HG03139 (cell line): ENCODE measurements at regions not wholly inside any gene's neighbourhood (a gene's known extent, or its start where the extent isn't known, plus 50 kb on each side); places are given as distances from the start of the nearest gene placed in this dataset.
"Not testable (repeated sequence)": the region's sequence is repeated elsewhere in the genome, so short reads cannot be mapped to it uniquely, and the experiment has no call there.

Experiments
- ATAC-seq: cut with Tn5 transposase; IDR thresholded peaks from one replicate; pipeline ENCODE4 v1.9.1; 2021; ENCODE audit not compliant: unreplicated experiment

DNA sequence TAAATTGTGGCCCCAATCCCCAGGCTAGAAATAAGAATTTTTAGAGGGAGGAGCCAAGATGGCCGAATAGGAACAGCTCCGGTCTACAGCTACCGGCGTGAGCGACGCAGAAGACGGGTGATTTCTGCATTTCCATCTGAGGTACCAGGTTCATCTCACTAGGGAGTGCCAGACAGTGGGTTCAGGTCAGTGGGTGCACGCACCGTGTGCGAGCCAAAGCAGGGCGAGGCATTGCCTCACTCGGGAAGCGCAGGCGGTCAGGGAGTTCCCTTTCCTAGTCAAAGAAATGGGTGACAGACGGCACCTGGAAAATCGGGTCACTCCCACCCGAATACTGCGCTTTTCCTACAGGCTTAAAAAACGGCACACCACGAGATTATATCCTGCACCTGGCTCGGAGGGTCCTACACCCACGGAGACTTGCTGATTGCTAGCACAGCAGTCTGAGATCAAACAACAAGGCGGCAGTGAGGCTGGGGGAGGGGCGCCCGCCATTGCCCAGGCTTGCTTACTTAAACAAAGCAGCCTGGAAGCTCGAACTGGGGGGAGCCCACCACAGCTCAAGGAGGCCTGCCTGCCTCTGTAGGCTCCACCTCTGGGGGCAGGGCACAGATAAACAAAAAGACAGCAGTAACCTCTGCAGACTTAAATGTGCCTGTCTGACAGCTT is 257.7 kb upstream of the MEIS1 start:
- not testable (repeated sequence) for ATAC-seq

DNA sequence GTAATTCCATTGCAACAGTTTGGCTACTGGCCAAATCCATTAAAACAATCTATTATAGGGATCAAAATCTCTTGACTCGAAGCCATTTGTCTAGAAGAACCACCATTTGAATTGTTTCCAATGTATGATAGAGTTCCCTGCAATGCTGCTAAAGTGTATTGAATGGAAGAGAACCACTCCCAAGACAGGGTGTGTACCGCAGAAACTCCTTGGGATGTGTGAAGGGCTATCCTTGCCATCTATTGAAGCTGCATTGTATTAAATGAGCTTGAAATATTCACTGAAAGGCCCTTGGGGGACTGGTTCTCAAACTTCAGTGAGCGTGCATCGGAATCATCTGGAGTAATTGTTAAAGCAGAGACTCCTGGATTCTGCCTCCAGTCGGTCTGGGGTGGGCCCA is 260.4 kb upstream of the MEIS1 start:
- ATAC-seq, result no peak

DNA sequence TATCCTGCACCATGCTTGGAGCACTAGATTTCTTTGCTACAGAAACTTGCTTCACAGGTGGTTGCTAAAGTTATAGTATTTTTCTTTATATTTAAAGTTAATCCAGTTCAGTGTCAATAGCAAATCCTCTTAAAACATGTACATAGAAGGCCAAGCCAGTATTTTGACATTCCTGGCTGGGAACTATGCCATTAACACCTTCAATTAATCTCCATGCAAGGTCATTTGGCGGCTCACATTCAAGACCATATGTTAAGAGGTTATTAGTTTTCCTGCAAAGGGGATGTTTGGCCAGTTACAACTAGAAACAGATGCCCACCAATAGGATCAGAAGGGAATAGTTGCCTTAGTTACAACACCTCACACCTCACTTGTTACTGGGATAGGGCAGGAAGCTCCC is 261.3 kb upstream of the MEIS1 start:
- no peak for ATAC-seq

DNA sequence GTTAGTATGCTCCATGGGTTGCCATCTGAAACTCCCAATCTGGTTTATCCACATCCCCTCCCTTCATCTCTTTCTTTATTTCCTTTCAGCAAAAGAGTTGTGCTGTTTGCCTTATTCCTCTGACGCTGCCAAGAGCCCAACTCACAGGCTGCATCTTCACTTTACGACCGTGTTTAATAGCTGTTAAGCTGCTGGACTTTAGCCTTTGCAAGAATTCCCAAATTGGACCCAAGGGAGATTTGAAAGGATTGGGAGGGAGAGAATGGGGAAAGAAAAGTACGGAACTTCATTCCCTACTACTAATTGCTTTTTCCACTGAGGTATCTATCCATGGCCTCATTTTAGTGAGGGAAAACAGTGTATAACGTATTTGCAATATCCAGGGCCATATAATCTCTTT is 263.4 kb upstream of the MEIS1 start:
- no peak for ATAC-seq

DNA sequence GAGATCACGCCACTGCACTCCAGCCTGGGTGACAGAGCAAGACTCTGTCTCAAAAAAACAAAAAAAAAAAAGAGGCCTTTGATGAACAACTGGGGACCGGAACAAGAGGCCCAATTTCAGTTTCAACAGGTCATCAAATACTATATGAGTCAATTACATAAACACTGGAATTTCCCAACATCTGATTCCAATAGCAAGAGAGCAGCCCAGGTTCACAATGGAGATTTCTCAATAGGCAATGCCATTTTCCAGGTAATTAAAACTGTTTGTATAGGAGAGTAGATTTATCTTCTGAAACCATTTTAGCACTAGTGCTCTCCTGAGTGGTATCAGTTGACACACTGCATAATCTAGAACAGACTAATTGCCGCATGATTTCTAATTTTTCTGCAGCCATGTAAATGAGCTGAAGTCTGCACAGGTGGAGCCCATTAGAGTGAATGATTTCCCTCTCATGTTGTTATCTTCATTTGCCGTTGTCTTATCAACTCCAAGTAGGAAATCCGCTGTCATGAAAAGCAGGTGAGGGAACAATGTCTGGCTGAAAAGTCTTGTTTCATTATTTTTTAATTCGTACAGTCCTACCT is 264.1 kb upstream of the MEIS1 start:
- no peak for ATAC-seq

DNA sequence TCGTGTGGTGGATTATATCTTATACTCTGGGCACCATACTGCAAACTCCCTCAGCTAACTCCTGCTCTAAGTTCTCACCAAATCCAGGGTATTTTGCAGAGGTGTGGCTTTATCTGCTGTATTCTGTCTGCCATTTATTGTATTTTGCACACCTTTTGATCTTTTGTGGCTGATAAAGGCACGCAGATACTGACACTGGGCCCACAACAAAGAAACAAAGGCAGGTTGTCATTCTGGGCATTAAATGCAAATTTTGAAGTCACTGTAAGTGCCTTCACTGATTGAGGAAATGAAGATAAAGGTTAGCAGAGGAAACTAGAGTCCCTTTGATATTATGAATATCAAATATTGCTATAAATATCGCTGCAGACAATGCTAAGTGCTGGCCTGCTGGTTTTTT is 265.8 kb upstream of the MEIS1 start:
- no peak for ATAC-seq

DNA sequence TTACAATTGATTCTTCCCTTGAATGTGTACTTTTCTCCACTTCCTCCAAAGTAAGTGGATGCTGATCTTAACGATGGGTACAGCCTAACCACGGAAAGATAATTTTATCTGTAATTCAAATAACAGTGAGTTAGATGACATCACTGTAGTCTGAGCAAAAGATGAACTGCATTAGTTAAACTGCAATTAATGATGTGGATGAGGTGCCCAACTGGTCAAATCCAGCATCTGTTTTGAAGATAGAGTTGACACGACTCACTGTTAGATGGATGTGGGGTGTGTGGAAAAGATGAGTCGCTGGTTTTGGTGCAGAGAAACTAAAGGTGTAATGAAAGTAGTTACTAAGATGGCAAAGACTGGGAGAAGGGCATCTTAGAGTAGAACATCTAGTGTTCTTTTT is 270.5 kb upstream of the MEIS1 start:
- no peak for ATAC-seq

DNA sequence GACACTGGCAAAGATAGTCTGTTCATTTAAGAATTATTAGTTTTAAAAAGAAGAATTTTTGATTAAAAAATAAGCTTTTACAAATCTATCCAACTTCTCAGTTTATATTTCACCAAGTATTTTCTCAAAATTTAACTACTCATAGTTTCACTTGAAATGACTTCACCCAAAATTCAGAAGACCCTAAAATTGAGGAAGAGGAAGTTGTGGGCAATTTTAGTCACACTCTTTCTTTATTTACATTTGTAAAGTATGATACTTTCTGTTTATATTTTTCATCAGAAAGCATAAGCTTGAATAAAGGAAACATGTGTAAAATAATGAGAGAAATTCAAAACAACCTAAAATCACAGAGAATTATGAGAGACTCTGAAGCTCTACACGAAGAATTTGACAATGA is 278.8 kb upstream of the MEIS1 start:
- no peak for ATAC-seq

DNA sequence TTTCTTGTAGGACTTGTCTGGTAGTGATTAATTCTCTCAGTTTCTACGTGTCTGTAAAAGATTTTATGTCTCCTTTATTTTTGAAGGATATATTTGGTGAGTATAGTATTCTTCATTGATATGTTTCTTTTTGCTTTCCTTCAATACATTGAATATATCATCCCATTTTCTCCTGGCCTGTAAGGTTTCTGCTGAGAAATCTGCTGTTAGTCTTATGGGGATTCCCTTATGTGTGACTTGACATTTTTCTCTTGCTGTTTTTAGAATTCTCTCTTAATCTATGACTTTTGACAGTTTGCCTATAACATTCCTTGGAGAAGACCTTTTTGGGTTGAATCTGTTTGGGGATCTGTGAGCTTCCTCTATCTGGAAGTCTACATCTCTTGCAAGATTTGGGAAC is 281.0 kb upstream of the MEIS1 start:
- no peak for ATAC-seq

DNA sequence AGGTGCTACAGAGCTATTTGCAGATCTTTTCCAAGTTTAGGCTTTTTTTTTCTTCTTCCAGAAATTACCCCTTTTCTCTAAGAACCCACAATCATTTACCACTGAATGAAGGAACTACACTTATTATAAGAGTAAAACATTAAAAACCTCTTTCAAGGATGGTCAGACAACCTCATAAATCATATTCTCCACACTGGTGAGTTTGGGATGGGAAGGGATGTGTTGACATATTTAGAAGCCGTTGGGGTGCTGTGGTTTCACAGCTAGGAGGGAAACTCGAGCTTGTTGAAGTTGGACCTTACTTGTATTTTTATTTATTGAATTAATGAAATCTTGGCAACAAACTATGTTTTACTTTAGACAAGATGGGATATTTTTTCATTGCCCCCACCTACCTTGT is 289.4 kb upstream of the MEIS1 start:
- ATAC-seq, result no peak

DNA sequence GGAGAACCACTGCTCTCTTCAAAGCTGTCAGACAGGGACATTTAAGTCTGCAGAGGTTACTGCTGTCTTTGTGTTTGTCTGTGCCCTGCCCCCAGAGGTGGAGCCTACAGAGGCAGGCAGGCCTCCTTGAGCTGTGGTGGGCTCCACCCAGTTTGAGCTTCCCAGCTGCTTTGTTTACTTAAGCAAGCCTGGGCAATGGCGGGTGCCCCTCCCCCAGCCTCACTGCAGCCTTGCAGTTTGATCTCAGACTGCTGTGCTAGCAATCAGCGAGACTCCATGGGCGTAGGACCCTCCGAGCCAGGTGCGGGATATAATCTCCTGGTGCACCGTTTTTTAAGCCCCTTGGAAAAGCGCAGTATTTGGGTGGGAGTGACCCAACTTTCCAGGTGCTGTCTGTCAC is 290.6 kb upstream of the MEIS1 start:
- not testable (repeated sequence) for ATAC-seq

DNA sequence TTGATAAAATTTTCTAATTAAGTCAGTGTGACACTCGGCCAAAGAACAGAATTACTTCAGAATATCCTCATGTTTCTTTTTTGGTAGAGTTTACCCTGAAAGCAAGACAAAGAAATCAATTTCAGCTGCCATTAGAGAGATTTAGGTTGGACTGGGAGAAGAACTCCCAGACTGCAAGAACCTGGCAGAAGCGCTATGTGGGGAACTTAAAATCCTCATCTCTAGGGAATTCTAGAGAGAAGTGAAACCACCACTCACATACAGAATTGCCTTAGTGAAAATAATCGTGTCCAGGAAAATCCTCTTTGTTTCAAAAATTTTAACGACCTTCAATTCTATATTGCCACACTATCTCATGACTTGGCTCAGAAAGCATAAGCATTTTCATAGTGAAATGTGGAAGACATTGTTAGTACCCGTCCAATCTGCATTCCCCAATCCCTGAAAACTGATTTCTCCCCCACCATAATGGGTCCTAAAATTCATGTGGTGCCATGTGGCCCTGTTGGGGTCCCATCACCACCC is 297.3 kb upstream of the MEIS1 start:
- no peak for ATAC-seq

DNA sequence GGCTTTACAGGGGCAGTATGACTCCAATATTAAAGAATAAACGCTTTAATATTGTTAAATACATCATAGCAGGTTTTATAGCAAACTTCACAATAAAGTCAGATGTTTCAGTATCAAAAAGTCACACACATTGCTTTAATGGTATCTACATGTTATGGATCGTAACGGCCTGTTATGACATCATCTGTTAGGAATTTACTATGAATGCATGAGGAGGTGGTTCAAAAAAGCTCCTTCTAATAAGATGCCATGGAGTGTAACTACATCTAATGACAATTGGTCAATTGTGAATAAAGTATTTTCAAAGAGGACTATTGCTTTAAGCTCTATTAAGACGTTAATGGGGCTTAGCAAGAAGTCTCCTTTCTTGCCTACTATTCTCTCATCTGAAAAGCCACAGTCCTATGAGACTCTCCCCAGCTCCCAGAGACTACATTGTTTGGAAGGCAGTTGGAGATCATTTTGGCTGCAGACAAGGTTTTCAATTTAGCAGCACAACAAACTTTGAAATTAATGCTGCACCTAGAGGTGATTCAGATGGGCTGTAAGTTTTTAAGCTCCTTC is 300.7 kb upstream of the MEIS1 start:
- ATAC-seq, result no peak

DNA sequence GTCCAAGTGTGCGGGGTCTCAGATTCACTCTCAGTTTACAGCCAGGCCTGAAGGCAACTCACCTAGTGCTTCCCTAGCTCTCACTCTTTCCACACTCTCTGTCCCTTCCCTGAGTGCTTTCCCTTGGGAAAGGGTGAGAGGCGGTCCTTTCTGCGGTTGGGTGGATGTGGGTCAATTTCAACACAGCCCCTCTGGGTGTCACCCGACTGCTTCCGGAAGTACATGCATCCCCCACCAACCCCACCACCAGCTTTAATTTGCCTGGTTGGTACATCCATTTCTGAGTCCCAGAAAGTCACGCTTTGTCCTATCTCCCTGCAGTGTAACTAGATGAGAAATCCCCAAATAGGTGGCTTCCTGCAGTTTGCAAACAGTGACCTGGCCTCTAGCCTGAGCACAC is 307.3 kb upstream of the MEIS1 start:
- no peak for ATAC-seq

DNA sequence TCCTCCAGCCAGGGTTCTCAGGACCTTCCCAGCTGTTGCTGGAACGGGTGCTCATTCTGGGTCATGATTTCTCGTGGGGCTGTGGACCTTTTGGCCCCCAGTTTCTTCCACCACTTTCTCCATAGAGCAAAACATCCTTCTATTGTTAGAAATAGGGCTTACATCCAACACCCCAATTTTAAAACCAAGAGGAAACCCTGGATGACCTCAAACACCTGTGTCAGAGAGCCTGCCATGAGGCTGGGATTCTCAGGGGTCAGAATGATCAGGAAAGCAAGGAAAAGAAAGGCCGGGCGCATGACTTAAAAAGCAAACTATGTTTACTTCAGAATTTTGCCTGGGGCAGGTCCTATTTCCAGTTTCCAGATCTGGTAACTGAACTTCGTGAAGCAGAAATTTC is 307.9 kb upstream of the MEIS1 start:
- ATAC-seq, result no peak

DNA sequence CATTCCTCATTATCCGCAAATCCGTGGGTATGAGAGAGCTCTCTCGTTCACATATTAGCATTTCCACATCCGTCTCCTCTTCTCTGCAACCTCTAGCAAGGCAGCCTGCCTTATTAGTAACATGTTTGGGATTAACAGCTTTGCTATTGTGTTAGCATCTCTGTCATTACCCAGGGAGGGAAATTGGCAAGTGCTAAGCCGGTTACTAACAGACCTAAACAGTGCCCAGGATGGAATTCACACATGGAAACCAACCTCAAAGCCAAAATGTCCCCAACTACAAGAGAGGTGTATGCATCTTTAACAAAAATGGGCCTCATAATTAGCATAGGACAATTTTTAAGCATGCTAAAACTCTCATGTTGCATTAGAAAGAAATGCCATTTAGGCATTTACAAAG is 309.0 kb upstream of the MEIS1 start:
- ATAC-seq, result no peak

DNA sequence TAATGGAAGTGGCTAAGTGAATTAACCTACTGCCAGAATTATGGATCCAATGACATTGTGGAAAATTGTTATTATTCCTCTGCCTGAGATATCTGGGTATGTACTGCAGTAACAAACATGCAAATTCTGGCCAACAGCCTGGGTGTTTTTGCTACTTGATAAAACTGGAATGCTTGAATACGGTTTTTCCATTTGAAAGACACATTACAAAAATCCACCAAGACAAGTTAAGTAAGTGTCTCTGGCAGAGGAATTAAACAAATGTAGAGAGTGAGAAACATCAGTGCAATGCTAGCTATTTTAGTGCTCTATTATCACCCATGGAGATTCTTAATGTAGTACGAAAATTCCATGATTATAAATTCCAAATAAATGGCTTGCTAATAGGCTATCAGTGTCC is 312.4 kb upstream of the MEIS1 start:
- ATAC-seq, result no peak

DNA sequence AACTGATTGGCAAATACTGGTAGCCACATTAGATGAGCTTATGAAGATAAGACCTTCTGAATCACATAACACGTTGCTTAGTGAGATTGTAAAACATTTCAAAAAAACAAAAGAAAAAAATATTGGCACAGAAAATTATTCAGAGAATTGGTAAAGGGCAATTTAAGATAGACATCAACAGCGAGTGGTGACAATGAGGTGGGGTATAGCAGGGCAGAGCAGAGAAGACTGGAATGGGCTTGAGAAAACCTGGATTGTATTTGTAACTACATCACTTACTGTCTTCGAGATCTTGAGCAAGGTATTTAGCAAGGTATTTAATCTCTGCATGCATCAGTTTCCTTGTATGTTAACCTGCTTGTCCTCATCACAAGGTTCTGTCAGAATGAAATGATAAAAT is 313.0 kb upstream of the MEIS1 start:
- no peak for ATAC-seq

DNA sequence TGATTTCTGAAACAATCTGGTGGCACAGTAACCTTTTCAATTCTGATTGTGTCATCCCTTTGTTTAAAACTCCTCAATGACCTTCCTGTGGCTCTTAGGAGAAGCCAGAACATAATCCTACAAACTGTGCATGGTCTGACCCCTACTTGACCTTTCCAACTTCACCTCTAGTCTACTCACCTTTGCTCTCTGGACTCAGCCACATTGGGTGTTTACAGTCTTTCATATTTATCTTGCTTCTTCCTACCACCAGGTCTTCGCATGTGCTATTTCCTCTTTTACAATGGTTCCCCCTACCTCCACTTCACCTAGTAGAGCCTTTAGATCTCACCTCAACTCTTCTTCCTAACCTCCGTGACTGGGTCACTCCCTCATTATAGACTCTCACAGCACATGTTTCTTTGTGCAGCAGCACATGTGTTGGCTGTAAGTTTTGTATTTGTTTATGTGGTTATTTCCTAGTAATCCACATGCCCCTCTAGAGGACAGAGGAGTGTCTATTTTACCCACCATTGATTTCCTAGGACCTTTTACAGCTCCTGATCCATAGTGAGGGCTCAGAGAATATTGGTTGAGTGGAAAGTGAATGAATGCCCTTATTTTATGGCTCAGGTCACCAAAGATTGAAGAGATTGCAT is 320.8 kb upstream of the MEIS1 start:
- no peak for ATAC-seq

DNA sequence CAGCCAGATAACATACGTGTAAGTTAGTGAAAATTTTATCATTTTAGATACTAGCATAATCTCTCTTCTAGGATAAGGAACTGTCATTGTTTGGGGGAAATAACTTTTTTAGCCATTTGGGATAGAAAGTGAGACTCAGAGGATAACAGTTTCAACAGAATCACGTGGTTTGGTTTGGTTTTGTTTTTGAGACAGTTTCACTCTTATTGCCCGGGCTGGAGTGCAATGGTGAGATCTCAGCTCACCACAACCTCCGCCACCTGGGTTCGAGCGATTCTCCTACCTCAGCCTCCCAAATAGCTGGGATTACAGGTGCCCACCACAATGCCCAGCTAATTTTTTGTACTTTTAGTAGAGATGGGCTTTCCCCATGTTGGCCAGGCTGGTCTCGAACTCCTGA is 323.2 kb upstream of the MEIS1 start:
- ATAC-seq, result no peak

DNA sequence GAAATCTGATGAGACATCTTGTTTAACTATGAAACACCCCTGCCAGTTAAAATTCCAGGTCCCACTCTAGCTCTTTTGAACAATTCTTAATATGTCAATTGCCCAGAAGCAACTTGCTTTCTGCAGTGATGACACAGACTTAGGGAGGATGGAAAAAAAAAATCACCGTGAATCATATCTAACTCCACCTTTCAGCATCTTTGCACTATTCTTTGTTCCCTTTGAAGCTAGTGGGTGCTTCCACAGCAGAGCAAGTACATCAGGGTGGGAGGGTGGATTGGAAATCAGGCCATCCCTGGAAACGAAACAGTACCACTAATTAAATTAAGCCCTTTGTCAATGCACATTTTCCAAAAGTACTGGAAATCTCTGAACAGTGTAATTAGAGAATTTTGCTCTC is 324.3 kb upstream of the MEIS1 start:
- no peak for ATAC-seq

DNA sequence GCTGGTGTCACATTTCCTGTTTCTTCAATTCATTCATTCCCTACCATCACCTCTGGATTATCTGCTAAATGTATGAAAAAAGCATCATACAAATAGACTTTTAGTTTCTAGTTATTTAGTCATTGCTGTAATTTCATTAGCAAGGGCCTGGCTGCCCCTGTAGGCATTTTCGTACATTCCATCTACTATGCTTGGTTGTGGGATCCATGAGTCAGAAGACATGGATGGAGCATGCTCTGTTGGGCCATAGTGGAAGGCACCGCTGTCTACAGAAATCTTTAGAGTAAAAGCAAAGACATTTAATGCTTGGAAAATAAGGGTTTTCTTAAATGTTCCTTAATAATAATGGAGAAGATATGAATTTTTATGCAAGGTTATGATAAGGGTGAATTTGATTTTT is 324.8 kb upstream of the MEIS1 start:
- no peak for ATAC-seq
